WTC11 (cell line): ENCODE measurements at regions not wholly inside any gene's neighbourhood (a gene's known extent, or its start where the extent isn't known, plus 50 kb on each side); places are given as distances from the start of the nearest gene placed in this dataset.

Experiments used
- CBFB ChIP-seq: sonication (generic); formaldehyde crosslinking; IDR thresholded peaks from 2 replicates; pipeline ENCODE4 v1.8.1; 2022; ENCODE audit warnings: mild to moderate bottlenecking, low read depth, missing genetic modification reagents
- ELF4 ChIP-seq: sonication (generic); formaldehyde crosslinking; IDR thresholded peaks from 2 replicates; pipeline ENCODE4 v1.8.1; 2022; ENCODE audit warnings: low read depth, mild to moderate bottlenecking, moderate library complexity, missing genetic modification reagents
- IRF1 ChIP-seq: sonication (generic); formaldehyde crosslinking; IDR thresholded peaks from 2 replicates; pipeline ENCODE4 v1.8.0; 2023; ENCODE audit warnings: missing genetic modification reagents
- MAX ChIP-seq: sonication (generic); formaldehyde crosslinking; IDR thresholded peaks from 2 replicates; pipeline ENCODE4 v1.8.0; 2022; ENCODE audit warnings: mild to moderate bottlenecking, missing genetic modification reagents
- NR1H2 ChIP-seq: sonication (generic); formaldehyde crosslinking; IDR thresholded peaks from 2 replicates; pipeline ENCODE4 v1.9.0; 2021; ENCODE audit warnings: mild to moderate bottlenecking, moderate library complexity, missing genetic modification reagents
- NR3C1 ChIP-seq: sonication (generic); formaldehyde crosslinking; conservative IDR thresholded peaks from 2 replicates; pipeline ENCODE4 v1.8.1; 2023; ENCODE audit warnings: low read depth, mild to moderate bottlenecking, missing genetic modification reagents
- TF ChIP-seq, protein P1 (sequence below): sonication (generic); formaldehyde crosslinking; IDR thresholded peaks from 2 replicates; pipeline ENCODE4 v1.8.1; 2023; ENCODE audit warnings: mild to moderate bottlenecking, moderate library complexity, missing genetic modification reagents
- TF ChIP-seq, protein P2 (sequence below): fragments of 200-600 bp; IDR thresholded peaks from 2 replicates; pipeline ENCODE4 v1.8.0; 2022; ENCODE audit warnings: antibody characterized with exemption
- TF ChIP-seq, protein P3 (sequence below): sonication (generic); formaldehyde crosslinking; IDR thresholded peaks from 2 replicates; pipeline ENCODE4 v1.8.1; 2022; ENCODE audit warnings: low read depth, mild to moderate bottlenecking, moderate library complexity, missing genetic modification reagents, borderline replicate concordance

DNA sequence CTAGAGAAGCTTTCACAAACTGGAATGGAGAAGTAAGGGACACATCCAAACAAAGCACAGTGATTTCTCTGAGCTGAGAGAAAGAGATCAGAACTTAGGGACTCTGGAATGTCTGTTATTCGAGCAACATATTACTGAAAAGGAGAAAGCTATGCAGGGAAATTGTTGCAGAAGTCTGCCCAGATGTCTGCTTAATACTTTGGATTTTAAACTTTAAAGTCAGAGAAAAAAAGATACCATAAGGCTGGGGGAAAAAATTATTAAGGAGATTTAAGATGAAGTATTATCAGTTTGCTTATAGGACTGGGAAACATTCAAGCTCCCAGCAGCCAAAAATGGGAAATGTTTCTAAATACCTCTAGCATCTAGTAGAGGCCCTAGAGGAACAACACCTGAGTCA lies 803.9 kb downstream of the TAF11L14 start:
- TF ChIP-seq MAX (CRISPR knock-in tag): no peak
- TF ChIP-seq, protein P1, sequence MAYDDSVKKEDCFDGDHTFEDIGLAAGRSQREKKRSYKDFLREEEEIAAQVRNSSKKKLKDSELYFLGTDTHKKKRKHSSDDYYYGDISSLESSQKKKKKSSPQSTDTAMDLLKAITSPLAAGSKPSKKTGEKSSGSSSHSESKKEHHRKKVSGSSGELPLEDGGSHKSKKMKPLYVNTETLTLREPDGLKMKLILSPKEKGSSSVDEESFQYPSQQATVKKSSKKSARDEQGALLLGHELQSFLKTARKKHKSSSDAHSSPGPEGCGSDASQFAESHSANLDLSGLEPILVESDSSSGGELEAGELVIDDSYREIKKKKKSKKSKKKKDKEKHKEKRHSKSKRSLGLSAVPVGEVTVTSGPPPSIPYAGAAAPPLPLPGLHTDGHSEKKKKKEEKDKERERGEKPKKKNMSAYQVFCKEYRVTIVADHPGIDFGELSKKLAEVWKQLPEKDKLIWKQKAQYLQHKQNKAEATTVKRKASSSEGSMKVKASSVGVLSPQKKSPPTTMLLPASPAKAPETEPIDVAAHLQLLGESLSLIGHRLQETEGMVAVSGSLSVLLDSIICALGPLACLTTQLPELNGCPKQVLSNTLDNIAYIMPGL (CRISPR knock-in tag): no peak
- no peak for TF ChIP-seq ELF4 (CRISPR knock-in tag)
- no peak for TF ChIP-seq NR1H2 (CRISPR knock-in tag)
- TF ChIP-seq, protein P2, sequence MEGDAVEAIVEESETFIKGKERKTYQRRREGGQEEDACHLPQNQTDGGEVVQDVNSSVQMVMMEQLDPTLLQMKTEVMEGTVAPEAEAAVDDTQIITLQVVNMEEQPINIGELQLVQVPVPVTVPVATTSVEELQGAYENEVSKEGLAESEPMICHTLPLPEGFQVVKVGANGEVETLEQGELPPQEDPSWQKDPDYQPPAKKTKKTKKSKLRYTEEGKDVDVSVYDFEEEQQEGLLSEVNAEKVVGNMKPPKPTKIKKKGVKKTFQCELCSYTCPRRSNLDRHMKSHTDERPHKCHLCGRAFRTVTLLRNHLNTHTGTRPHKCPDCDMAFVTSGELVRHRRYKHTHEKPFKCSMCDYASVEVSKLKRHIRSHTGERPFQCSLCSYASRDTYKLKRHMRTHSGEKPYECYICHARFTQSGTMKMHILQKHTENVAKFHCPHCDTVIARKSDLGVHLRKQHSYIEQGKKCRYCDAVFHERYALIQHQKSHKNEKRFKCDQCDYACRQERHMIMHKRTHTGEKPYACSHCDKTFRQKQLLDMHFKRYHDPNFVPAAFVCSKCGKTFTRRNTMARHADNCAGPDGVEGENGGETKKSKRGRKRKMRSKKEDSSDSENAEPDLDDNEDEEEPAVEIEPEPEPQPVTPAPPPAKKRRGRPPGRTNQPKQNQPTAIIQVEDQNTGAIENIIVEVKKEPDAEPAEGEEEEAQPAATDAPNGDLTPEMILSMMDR: no peak
- no peak for TF ChIP-seq NR3C1
- no peak for TF ChIP-seq IRF1 (CRISPR knock-in tag)
- TF ChIP-seq, protein P3, sequence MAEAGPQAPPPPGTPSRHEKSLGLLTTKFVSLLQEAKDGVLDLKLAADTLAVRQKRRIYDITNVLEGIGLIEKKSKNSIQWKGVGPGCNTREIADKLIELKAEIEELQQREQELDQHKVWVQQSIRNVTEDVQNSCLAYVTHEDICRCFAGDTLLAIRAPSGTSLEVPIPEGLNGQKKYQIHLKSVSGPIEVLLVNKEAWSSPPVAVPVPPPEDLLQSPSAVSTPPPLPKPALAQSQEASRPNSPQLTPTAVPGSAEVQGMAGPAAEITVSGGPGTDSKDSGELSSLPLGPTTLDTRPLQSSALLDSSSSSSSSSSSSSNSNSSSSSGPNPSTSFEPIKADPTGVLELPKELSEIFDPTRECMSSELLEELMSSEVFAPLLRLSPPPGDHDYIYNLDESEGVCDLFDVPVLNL: no peak
- TF ChIP-seq CBFB (CRISPR knock-in tag): no peak
